Neural cell (in vitro differentiated cells): ENCODE measurements at regions not wholly inside any gene's neighbourhood (a gene's known extent, or its start where the extent isn't known, plus 50 kb on each side); places are given as distances from the start of the nearest gene placed in this dataset.

Experiments
- H2AFZ ChIP-seq: fragments of 200-600, 300-800 bp; sonication (generic), shearing (Covaris generic); 2 replicates; pipeline ENCODE4 v1.6.0; 2014; ENCODE audit warnings: low read depth, mild to moderate bottlenecking, antibody characterized with exemption, low read length, moderate library complexity
- H3F3A ChIP-seq: fragments of 200-600 bp; shearing (Covaris generic); 2 replicates; pipeline ENCODE4 v1.6.1; 2016; ENCODE audit warnings: mild to moderate bottlenecking, moderate library complexity, mixed read lengths, antibody characterized with exemption, low read length; ENCODE audit not compliant: insufficient read depth, poor library complexity, severe bottlenecking
- H3K27ac ChIP-seq: fragments of 200-600, 300-800 bp; sonication (generic), shearing (Covaris generic); 2 replicates; pipeline ENCODE4 v1.5.1; 2014; ENCODE audit warnings: mild to moderate bottlenecking, low read length, moderate library complexity
- H3K27me3 ChIP-seq: fragments of 300-800, 200-600 bp; sonication (generic), shearing (Covaris generic); 2 replicates; pipeline ENCODE4 v1.6.0; 2014; ENCODE audit warnings: mild to moderate bottlenecking, low read depth, low read length, moderate library complexity; ENCODE audit not compliant: insufficient read depth
- H3K36me3 ChIP-seq: fragments of 300-800, 200-600 bp; sonication (generic), shearing (Covaris generic); 2 replicates; pipeline ENCODE4 v1.5.1; 2014; ENCODE audit warnings: mild to moderate bottlenecking, antibody characterized with exemption, low read length, moderate library complexity; ENCODE audit not compliant: insufficient read depth
- H3K4me2 ChIP-seq: fragments of 300-800, 200-600 bp; sonication (generic), shearing (Covaris generic); 2 replicates; pipeline ENCODE4 v1.6.0; 2014; ENCODE audit warnings: mild to moderate bottlenecking, low read length
- H3K4me3 ChIP-seq: fragments of 300-800, 200-600 bp; sonication (generic), shearing (Covaris generic); 2 replicates; pipeline ENCODE4 v1.5.1; 2014; ENCODE audit warnings: mild to moderate bottlenecking, low read length, moderate library complexity
- H3K79me2 ChIP-seq: fragments of 200-600 bp; shearing (Covaris generic); replicated peaks from 2 replicates; pipeline ENCODE4 v1.6.0; 2014; ENCODE audit warnings: mild to moderate bottlenecking, low read length, moderate library complexity; ENCODE audit not compliant: insufficient read depth
- H3K9ac ChIP-seq: fragments of 300-800, 200-600 bp; sonication (generic), shearing (Covaris generic); 2 replicates; pipeline ENCODE4 v1.6.1; 2016; ENCODE audit warnings: mild to moderate bottlenecking, low read length, mixed read lengths
- H3K9me2 ChIP-seq: fragments of 200-600 bp; shearing (Covaris generic); 2 replicates; pipeline ENCODE4 v1.6.1; 2016; ENCODE audit warnings: mild to moderate bottlenecking, low read length, mixed read lengths; ENCODE audit not compliant: insufficient read depth
- H3K9me3 ChIP-seq: fragments of 200-600, 300-800 bp; sonication (generic), shearing (Covaris generic); 2 replicates; pipeline ENCODE4 v1.6.1; 2016; ENCODE audit warnings: mild to moderate bottlenecking, mixed run types, low read length, moderate library complexity, mixed read lengths
- H4K20me1 ChIP-seq: fragments of 200-600 bp; shearing (Covaris generic); 2 replicates; pipeline ENCODE4 v1.6.1; 2016; ENCODE audit warnings: mild to moderate bottlenecking, mixed run types; ENCODE audit not compliant: insufficient read depth
- CTCF ChIP-seq: fragments of 450-650 bp; IDR thresholded peaks from 2 replicates; pipeline ENCODE4 v1.5.1; 2014; ENCODE audit warnings: antibody characterized with exemption, mild to moderate bottlenecking, moderate library complexity; ENCODE audit not compliant: poor library complexity, severe bottlenecking
- EP300 ChIP-seq: fragments of 450-650 bp; conservative IDR thresholded peaks from 2 replicates; pipeline ENCODE4 v1.6.1; 2014; ENCODE audit warnings: antibody characterized with exemption, mild to moderate bottlenecking, moderate library complexity; ENCODE audit not compliant: poor library complexity, severe bottlenecking
- EZH2 ChIP-seq: fragments of 200-600, 300-800 bp; shearing (Covaris generic), sonication (generic); IDR thresholded peaks from 2 replicates; pipeline ENCODE4 v1.6.1; 2014; ENCODE audit warnings: antibody characterized with exemption, low read length, borderline replicate concordance, mild to moderate bottlenecking; ENCODE audit not compliant: insufficient read depth, poor library complexity, severe bottlenecking
- MXI1 ChIP-seq: fragments of 450-650 bp; conservative IDR thresholded peaks from 2 replicates; pipeline ENCODE4 v1.6.1; 2014; ENCODE audit warnings: antibody characterized with exemption, mild to moderate bottlenecking; ENCODE audit not compliant: poor library complexity, severe bottlenecking
- POLR2AphosphoS5 ChIP-seq: IDR thresholded peaks from 2 replicates; pipeline ENCODE4 v1.6.1; 2012
- RAD21 ChIP-seq: fragments of 450-650 bp; conservative IDR thresholded peaks from 2 replicates; pipeline ENCODE4 v1.6.1; 2014; ENCODE audit warnings: antibody characterized with exemption, mild to moderate bottlenecking, moderate library complexity
- REST ChIP-seq: IDR thresholded peaks from 2 replicates; pipeline ENCODE4 v1.6.1; 2012; ENCODE audit warnings: borderline replicate concordance
- SMC3 ChIP-seq: fragments of 450-650 bp; conservative IDR thresholded peaks from 2 replicates; pipeline ENCODE4 v1.6.1; 2014; ENCODE audit warnings: antibody characterized with exemption, mild to moderate bottlenecking, moderate library complexity; ENCODE audit not compliant: poor library complexity
- TAF1 ChIP-seq: IDR thresholded peaks from 2 replicates; pipeline ENCODE4 v1.6.1; 2012; ENCODE audit warnings: low read depth

GRCh38 chr11:29183301-29183700 is 833.5 kb downstream of the KCNA4 start:
- TF ChIP-seq RAD21 (no peak), POLR2AphosphoS5 (no peak), EP300 (no peak), EZH2 (no peak), SMC3 (no peak), CTCF (no peak), TAF1 (no peak), MXI1 (no peak), REST (no peak)
- Histone ChIP-seq H2AFZ (no peak overlapping the region), H4K20me1 (no peaks in the 10 kb centered on the region), H3K4me3 (no peak overlapping the region), H3K27ac (no peak overlapping the region), H3K4me2 (no peak overlapping the region), H3K9ac (no peak overlapping the region), H3K79me2 (no peaks in the 10 kb centered on the region), H3K36me3 (no peaks in the 10 kb centered on the region), H3K9me3 (no peaks in the 10 kb centered on the region), H3K9me2 (no peaks in the 10 kb centered on the region), H3F3A (no peaks in the 10 kb centered on the region), H3K27me3 (no peaks in the 10 kb centered on the region)

DNA sequence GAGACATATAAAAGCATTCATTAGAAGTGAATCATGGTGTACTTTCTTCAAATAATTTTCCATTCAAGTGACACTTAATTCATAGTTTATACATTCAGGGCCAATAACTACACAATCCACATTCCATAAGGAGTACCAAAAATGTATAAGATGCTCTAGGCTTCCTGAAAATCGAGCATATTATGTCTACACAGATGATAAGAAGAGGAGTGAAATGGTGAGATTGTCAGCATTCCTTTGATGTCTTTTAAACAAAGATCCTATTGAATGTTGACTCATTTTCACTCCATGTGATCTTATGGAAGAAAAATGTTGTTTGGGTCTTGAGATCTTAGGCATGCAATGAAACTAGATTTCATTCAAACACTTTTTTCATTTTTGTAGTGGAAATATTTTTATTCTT is 843.2 kb downstream of the KCNA4 start:
- Histone ChIP-seq H3K9me2 (no peaks in the 10 kb centered on the region), H3K27ac (no peak overlapping the region), H3K9me3 (no peaks in the 10 kb centered on the region), H2AFZ (no peak overlapping the region), H3K4me3 (no peak overlapping the region), H3K36me3 (no peaks in the 10 kb centered on the region), H3K27me3 (no peaks in the 10 kb centered on the region), H3F3A (no peaks in the 10 kb centered on the region), H4K20me1 (no peaks in the 10 kb centered on the region), H3K79me2 (no peaks in the 10 kb centered on the region), H3K4me2 (no peak overlapping the region), H3K9ac (no peak overlapping the region)
- TF ChIP-seq POLR2AphosphoS5 (no peak), TAF1 (no peak), REST (no peak), EP300 (no peak), CTCF (no peak), RAD21 (no peak), MXI1 (no peak), SMC3 (no peak), EZH2 (no peak)
